Fibroblast of lung (primary cell): ENCODE measurements at regions not wholly inside any gene's neighbourhood (a gene's known extent, or its start where the extent isn't known, plus 50 kb on each side); places are given as distances from the start of the nearest gene placed in this dataset.

Experiments
- CTCF ChIP-seq, 2 donors: IDR thresholded peaks in 1 of 2; conservative IDR thresholded peaks in 1 of 2; 1 replicate in 1 of 2; 2 replicates in 1 of 2; pipeline ENCODE4 v1.5.1; 2011 to 2012; ENCODE audit warnings: low read length in 2 of 2, control low read depth in 1 of 2, inconsistent platforms in 1 of 2, low read depth in 1 of 2, mild to moderate bottlenecking in 1 of 2
- EZH2 ChIP-seq: IDR thresholded peaks from 2 replicates; pipeline ENCODE4 v1.5.1; 2012; ENCODE audit warnings: low read length, control low read depth, mild to moderate bottlenecking; ENCODE audit errors: missing control alignments

- TF ChIP-seq CTCF (conservative IDR thresholded peaks at IDR 0.05 in 1 of 2, IDR thresholded peaks at IDR 0.05 in 1 of 2; ENCODE audit: low read depth in 1 of 2, low read length in 2 of 2) (no peak), EZH2 (no peak)
These were observed 560.8 kb downstream of the MATN1 start for GRCh38 chr1:30162565-30162964.
